NB4 (cell line): ENCODE measurements at regions not wholly inside any gene's neighbourhood (a gene's known extent, or its start where the extent isn't known, plus 50 kb on each side); places are given as distances from the start of the nearest gene placed in this dataset.

Source experiments
- POLR2A ChIP-seq: IDR thresholded peaks from 2 replicates; pipeline ENCODE4 v1.6.1; 2011; ENCODE audit warnings: mild to moderate bottlenecking; ENCODE audit not compliant: insufficient read length; ENCODE audit errors: extremely low read depth
- TF ChIP-seq, protein P1 (sequence below): IDR thresholded peaks from one replicate; pipeline ENCODE4 v1.5.1; 2012; ENCODE audit warnings: low read depth, low read length
- TF ChIP-seq, protein P2 (sequence below): IDR thresholded peaks from 2 replicates; pipeline ENCODE4 v1.6.1; 2011; ENCODE audit warnings: low read depth, low read length

DNA sequence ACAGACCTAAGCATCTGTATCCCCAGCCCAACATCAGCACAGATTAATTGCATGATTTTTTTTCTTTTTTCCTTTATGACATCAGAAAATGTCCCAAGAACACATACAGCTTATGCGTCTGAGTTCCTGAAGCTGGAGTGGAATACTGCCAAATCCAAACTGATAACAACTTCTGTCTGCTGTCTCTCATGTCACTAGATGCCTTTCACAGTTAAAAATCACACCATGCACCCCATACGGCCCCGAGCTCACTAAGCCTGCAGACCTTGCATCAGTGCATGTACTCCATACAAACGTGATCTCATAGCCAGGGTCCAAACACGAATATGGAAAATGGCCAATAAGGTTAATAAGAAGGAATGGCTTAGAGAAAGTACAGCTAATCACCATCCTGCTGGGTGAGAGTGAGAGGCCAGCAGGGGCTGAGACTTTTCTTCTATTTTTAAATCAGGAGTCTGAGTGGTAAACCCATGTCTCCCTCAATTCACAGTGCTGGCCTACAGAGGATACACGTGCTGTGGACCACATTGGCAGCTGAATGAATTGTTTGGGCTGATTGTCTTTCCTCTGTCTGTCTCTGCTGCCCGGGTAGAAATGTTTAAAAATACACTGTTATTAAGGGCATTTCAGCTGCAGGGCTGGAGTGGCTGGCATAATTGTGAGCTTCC lies 350.6 kb upstream of the RAG2 start:
- TF ChIP-seq, protein P1, sequence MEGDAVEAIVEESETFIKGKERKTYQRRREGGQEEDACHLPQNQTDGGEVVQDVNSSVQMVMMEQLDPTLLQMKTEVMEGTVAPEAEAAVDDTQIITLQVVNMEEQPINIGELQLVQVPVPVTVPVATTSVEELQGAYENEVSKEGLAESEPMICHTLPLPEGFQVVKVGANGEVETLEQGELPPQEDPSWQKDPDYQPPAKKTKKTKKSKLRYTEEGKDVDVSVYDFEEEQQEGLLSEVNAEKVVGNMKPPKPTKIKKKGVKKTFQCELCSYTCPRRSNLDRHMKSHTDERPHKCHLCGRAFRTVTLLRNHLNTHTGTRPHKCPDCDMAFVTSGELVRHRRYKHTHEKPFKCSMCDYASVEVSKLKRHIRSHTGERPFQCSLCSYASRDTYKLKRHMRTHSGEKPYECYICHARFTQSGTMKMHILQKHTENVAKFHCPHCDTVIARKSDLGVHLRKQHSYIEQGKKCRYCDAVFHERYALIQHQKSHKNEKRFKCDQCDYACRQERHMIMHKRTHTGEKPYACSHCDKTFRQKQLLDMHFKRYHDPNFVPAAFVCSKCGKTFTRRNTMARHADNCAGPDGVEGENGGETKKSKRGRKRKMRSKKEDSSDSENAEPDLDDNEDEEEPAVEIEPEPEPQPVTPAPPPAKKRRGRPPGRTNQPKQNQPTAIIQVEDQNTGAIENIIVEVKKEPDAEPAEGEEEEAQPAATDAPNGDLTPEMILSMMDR = no peak
- TF ChIP-seq, protein P2, sequence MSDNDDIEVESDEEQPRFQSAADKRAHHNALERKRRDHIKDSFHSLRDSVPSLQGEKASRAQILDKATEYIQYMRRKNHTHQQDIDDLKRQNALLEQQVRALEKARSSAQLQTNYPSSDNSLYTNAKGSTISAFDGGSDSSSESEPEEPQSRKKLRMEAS = no peak
- no peak for TF ChIP-seq POLR2A
